GM21717 (cell line): ENCODE measurements at regions not wholly inside any gene's neighbourhood (a gene's known extent, or its start where the extent isn't known, plus 50 kb on each side); places are given as distances from the start of the nearest gene placed in this dataset.

Experiments
- ATAC-seq: cut with Tn5 transposase; IDR thresholded peaks from one replicate; pipeline ENCODE4 v1.9.1; 2021; ENCODE audit warnings: mild to moderate bottlenecking, moderate library complexity; ENCODE audit not compliant: unreplicated experiment

- ATAC-seq = no peak
These were observed 381.4 kb downstream of the BCOR start for GRCh38 chrX:39716401-39716800.

GRCh38 chrX:39716802-39717540 is 380.8 kb downstream of the BCOR start:
- no peak for ATAC-seq

GRCh38 chrX:39718981-39719380 is 378.8 kb downstream of the BCOR start:
- no peak for ATAC-seq

GRCh38 chrX:39720945-39721344 is 376.8 kb downstream of the BCOR start:
- ATAC-seq = no peak

GRCh38 chrX:39721566-39722279 is 376.0 kb downstream of the BCOR start:
- ATAC-seq = no peak

- ATAC-seq = no peak
These were observed 373.2 kb downstream of the BCOR start for GRCh38 chrX:39724544-39724943.

- no peak for ATAC-seq
These were observed 372.6 kb downstream of the BCOR start for GRCh38 chrX:39725114-39725513.

GRCh38 chrX:39725928-39726619 is 371.7 kb downstream of the BCOR start:
- ATAC-seq = no peak

GRCh38 chrX:39726771-39727170 is 371.0 kb downstream of the BCOR start:
- no peak for ATAC-seq

GRCh38 chrX:39728025-39728424 is 369.7 kb downstream of the BCOR start:
- ATAC-seq = no peak

GRCh38 chrX:39728852-39729598 is 368.7 kb downstream of the BCOR start:
- no peak for ATAC-seq

- no peak for ATAC-seq
These were observed 367.6 kb downstream of the BCOR start for GRCh38 chrX:39729981-39730661.

- no peak for ATAC-seq
These were observed 367.0 kb downstream of the BCOR start for GRCh38 chrX:39730662-39731329.

- ATAC-seq = no peak
These were observed 366.5 kb downstream of the BCOR start for GRCh38 chrX:39731330-39731667.

GRCh38 chrX:39731735-39732134 is 366.0 kb downstream of the BCOR start:
- no peak for ATAC-seq

GRCh38 chrX:39733745-39734144 is 364.0 kb downstream of the BCOR start:
- no peak for ATAC-seq

GRCh38 chrX:39734174-39734776 is 363.5 kb downstream of the BCOR start:
- ATAC-seq = no peak

- ATAC-seq = no peak
These were observed 361.2 kb downstream of the BCOR start for GRCh38 chrX:39736216-39737211.

- no peak for ATAC-seq
These were observed 358.2 kb downstream of the BCOR start for GRCh38 chrX:39739585-39739984.
